T1000 (cell line): ENCODE measurements at regions not wholly inside any gene's neighbourhood (a gene's known extent, or its start where the extent isn't known, plus 50 kb on each side); places are given as distances from the start of the nearest gene placed in this dataset.

ENCODE experiments used
- DNase-seq: peaks from one replicate; lab custom pipeline; 2025; ENCODE audit warnings: mixed read lengths; lab: John Stamatoyannopoulos, UW

- DNase-seq = no peak
Measured at GRCh38 chr16:87066133-87067002, 250.8 kb downstream of the C16orf95 start.

GRCh38 chr16:87067003-87067556 lies 250.1 kb downstream of the C16orf95 start:
- DNase-seq = no peak

GRCh38 chr16:87067836-87068761 lies 249.1 kb downstream of the C16orf95 start:
- no peak for DNase-seq

DNA sequence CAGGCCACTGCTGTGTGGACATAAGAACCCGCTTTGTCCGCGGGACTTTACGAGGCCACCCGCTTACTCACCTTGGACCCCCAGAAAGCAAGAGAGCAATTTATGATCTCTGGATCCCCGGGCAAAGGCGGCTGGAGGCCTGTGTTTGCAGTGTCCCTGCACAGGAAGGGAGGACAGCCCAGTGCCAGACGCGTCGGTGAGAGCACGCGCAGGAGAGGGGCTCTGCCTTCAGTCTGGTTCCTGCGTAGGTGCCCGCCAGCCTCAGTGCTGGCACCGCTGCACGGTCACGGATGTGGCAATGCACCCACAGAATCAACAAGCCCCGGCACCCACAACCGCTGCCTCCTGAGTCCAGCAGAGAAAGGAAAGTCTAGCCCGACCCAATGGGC lies 248.4 kb downstream of the C16orf95 start:
- no peak for DNase-seq

- DNase-seq = no peak
Measured at GRCh38 chr16:87070657-87071056, 246.5 kb downstream of the C16orf95 start.

GRCh38 chr16:87072101-87072500 lies 245.1 kb downstream of the C16orf95 start:
- DNase-seq = no peak

DNA sequence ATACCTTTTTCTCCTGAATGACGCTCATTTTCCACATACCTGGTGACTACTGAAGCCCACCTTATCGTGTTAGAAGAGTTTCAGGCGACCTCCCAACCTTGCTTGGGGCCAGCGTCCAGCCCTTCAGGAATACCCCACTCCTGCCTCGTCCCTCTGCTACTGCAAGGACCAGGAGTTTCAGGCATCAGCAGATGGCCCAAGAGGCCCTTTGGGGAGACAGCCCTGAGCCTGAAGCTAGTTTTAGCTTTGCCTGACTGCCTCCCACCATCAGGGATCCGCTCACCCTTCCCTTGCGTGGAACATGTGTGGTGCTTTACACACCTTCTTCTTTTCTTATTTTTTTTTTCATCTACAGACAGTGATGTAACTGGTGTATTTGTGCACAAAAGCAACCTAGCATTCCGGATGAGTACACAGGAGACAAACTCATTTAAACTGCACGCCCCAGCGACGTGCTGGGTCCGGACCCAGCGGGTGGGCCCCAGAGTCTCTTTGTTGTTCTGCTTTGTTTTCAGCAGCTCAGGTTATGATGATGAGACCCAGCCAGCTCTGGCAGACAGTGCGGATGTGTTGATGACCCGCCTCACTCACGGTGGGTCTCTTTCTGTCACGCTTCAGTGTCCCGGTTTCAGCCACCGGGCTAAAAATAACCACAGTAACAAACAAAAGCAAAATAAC lies 242.4 kb downstream of the C16orf95 start:
- DNase-seq = no peak

GRCh38 chr16:87075319-87075860 lies 241.8 kb downstream of the C16orf95 start:
- no peak for DNase-seq

DNA sequence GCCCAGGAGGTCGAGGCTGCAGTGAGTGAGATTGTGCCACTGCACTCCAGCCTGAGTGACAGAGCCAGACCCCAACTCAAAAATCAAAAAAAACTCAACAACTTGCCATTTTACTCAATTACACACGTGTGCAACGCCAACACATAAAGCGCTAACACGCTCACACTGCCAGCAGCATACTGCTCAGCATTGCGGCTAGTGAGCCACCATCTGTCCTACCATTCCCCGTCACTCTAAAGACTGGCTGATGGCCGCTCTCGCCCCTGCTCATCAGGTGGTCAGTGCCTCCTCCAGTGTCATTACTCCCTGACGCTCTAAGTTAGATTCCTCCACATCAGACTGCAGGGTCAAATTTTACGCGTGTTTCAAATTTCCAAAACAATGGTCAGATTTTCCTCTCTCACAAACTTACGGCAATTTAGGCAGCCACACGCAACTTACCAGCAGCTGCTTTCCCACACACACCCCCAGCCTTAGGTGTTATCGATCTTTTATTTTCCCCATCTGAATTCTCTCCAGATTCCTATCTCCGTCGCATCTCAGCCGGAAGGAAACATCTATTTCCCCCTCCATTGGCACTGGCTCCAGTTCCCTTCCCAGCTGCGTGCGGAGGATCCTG lies 240.8 kb downstream of the C16orf95 start:
- DNase-seq = no peak

DNA sequence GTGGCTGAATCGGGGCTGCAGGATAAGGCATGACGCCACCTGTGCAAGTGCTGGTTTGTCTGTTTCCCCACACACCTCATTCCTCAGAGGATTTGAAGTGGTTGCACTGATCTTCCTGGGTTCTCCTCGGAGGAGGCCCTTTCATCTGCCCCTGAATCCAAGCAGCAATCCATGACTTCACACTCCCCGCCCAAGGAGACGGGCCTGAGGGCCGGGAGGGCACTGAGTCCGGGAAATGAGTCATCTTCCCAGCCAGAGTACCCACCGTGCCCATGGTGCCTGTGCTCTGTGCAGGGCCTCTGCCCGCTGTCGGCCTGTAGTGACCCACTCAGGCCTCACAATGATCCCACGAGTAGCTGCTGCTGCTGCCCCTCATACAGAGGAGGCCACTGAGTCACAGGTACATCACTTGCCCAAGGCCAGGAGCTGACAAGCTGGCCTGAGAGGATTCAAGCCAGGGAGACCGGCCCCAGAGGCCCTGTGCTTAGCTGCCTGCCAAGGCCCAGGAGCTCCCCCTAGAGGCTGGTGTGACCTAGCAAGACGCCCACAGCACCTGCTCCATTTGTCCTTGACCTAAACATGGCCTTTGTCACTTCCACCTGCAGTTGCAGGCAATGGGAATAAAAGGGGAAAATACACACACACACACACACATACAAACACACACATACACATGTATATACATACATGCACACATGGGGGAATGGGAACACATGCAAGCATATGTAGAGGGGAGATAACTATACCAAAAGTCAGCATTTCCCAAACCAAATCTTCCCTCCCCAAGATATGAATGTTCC lies 240.0 kb downstream of the C16orf95 start:
- DNase-seq = no peak

DNA sequence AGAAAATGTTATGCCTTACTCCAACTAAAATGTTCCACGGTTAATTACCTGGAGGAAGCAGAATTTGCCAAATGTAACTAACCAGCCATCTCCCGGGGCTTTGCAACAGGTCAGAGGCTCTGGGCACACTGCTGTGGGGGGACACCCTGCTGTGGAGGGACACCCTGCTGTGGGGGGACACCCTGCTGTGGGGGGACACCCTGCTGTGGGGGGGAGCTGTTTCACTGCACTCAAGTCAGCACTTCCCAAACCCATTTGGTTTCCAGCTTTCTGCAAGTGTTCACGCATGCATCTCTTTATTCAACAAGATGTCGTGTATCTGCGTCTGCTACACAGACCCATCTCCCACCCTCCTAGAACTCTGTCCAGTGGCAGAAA lies 239.5 kb downstream of the C16orf95 start:
- no peak for DNase-seq

DNA sequence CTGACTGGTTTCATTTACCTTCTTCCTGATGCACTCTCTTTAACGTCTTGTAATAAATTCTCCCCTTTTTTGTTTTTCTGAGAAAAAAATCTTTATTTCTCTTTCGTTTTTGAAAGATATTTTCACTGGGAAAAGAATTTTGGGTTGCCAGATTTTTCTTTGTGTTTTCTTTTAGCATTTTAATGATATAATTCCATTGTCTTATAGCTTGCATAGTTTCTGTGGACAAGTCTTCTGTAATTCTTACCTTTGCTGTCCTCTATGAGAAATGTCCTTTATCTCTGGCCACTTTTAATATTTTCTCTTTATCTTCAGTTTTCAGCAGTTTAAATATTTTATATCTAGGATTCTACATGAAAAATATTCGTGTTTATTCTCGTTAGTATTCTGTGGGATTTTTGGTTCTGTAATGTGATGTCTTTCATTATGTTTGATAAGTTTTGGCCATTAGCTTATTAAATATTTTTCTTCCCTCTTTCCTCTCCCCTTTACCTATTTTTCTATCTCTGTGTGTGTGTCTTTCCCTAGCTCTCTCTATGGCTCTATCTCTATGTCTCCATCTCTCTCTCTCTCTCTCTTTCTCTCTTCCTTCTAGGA lies 236.5 kb downstream of the C16orf95 start:
- DNase-seq = no peak

DNA sequence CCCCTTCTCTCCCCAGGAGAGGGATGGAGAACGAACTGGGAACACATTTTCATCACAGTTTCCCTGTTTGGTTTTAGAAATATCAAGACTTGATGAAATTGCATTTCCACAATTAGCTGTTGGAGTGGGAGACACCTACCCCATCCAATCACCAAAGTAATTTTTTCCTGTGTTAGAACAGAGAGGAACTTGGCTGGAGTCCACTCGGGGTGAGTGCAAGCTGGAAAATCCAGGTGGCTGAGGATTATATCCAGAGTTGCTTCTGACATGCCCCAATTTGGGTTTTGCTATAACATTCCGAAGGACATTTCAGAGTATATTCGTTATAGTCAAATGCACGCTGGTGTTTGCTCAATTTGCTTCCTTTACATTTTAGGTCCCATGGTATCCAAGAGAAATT lies 231.8 kb downstream of the C16orf95 start:
- DNase-seq = no peak

GRCh38 chr16:87086156-87086555 lies 231.0 kb downstream of the C16orf95 start:
- DNase-seq = no peak

GRCh38 chr16:87086575-87086974 lies 230.6 kb downstream of the C16orf95 start:
- no peak for DNase-seq

- no peak for DNase-seq
Measured at GRCh38 chr16:87092958-87093357, 224.2 kb downstream of the C16orf95 start.

GRCh38 chr16:87093804-87094555 lies 223.2 kb downstream of the C16orf95 start:
- no peak for DNase-seq

GRCh38 chr16:87094556-87094865 lies 222.7 kb downstream of the C16orf95 start:
- DNase-seq = no peak

DNA sequence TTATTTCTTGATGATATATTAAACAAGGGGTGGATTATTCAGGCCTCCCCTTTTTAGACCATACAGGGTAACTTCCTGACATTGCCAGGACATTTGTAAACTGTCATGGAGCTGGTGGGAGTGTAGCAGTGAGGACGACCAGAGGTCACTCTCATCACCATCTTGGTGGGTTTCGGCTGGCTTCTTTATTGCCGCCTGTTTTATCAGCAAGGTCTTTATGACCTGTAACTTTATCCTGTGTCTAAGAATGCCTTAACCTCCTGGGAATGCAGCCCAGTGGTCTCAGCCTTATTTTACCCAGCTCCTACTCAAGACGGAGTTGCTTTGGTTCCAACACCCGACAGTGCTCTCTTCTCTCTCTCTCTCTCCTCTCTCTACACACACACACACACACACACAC lies 221.9 kb downstream of the C16orf95 start:
- no peak for DNase-seq
